ENCODE measurements at regions not wholly inside any gene's neighbourhood (a gene's known extent, or its start where the extent isn't known, plus 50 kb on each side); places are given as distances from the start of the nearest gene placed in this dataset.

DNA sequence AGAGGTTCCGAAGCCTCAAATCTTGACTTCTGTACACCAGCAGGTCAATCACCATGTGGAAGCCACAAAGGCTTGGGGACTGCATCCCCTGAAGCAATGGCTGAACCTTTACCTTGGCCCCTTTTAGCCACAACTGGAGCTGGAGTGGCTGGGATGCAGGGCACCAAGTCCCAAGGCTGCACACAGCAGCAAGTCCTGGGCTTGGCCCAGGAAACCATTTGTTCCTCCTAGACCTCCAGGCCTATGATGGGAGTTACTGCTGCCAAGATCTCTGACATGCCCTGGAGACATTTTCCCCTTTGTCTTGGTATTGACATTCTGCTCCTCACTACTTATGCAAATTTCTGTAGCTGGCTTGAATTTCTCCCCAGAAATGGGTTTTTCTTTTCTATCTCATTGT is 285.9 kb downstream of the ASXL3 start:
- no peaks in the 10 kb centered on the region for H3K27me3 ChIP-seq (ENCODE audit: insufficient read depth)
- H4K20me1 ChIP-seq (replicated peaks; ENCODE audit: insufficient read depth), result no peaks in the 10 kb centered on the region
- Mint-ChIP-seq H3K4me3 (no peak overlapping the region), H3K4me1 (no peaks in the 10 kb centered on the region), H3K27me3 (ENCODE audit: insufficient read depth, low read depth, poor library complexity) (no peaks in the 10 kb centered on the region), H3K27ac (no peak overlapping the region), H3K9me3 (peaks cover 44% of the 10 kb centered on the region), H3K36me3 (ENCODE audit: low read depth) (peaks cover 24% of the 10 kb centered on the region)
- no peaks in the 10 kb centered on the region for H3K9me2 ChIP-seq (ENCODE audit: insufficient read depth)
- H3K4me1 ChIP-seq (ENCODE audit: insufficient read depth), result no peaks in the 10 kb centered on the region
- no peak overlapping the region for H2AFZ ChIP-seq
- no peak for TF ChIP-seq EZH2 (IDR thresholded peaks at IDR 0.05; ENCODE audit: low read depth, unreplicated experiment)
- no peak overlapping the region for H3K4me2 ChIP-seq
- H3K27ac ChIP-seq (ENCODE audit: low read depth), result no peak overlapping the region
- no peak for ATAC-seq
- H3K79me2 ChIP-seq (replicated peaks; ENCODE audit: insufficient read depth), result no peaks in the 10 kb centered on the region
- DNase-seq (ENCODE audit: low spot score), result no peak
- H3K4me3 ChIP-seq, result no peak overlapping the region
- no peaks in the 10 kb centered on the region for H3F3A ChIP-seq (replicated peaks; ENCODE audit: low read depth)
- peaks cover 7% of the 10 kb centered on the region; the same call in 1 of the 2 replicates for H3K36me3 ChIP-seq (ENCODE audit: insufficient read depth)

DNA sequence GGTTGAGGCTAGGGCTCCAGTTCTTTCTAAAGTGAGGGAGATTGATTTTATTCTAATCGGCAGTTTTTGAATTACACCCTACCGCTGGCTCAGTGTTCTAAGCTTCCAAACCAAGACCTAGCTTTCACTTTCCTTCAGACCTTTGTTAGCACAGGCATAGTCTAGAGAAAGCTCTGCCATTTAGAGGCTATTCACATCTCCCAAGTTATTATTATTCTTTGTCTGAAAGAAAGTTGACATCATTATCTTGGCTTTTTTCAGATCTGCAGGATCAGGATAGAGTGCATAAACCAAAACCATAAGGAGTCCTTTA is 276.8 kb downstream of the ASXL3 start:
- Mint-ChIP-seq H3K9me3 (no peaks in the 10 kb centered on the region), H3K4me3 (no peak overlapping the region), H3K27me3 (ENCODE audit: insufficient read depth, low read depth, poor library complexity) (no peaks in the 10 kb centered on the region), H3K36me3 (ENCODE audit: low read depth) (no peaks in the 10 kb centered on the region), H3K27ac (0 out of 2 replicates have a peak overlapping the region, but pooled peaks have one; percentile 15), H3K4me1 (peaks cover 4% of the 10 kb centered on the region; the same call in 2 of the 3 replicates)
- Histone ChIP-seq H3K4me1 (ENCODE audit: insufficient read depth) (no peaks in the 10 kb centered on the region), H3K27ac (ENCODE audit: low read depth) (no peak overlapping the region), H3F3A (replicated peaks; ENCODE audit: low read depth) (no peaks in the 10 kb centered on the region), H3K9me2 (ENCODE audit: insufficient read depth) (no peaks in the 10 kb centered on the region), H3K36me3 (ENCODE audit: insufficient read depth) (no peaks in the 10 kb centered on the region), H3K79me2 (replicated peaks; ENCODE audit: insufficient read depth) (no peaks in the 10 kb centered on the region), H3K4me3 (no peak overlapping the region), H3K4me2 (no peak overlapping the region), H4K20me1 (replicated peaks; ENCODE audit: insufficient read depth) (no peaks in the 10 kb centered on the region), H2AFZ (no peak overlapping the region), H3K27me3 (ENCODE audit: insufficient read depth) (no peaks in the 10 kb centered on the region)
- no peak for DNase-seq (ENCODE audit: low spot score)
- ATAC-seq, result no peak
- TF ChIP-seq JUNB (IDR thresholded peaks at IDR 0.05; ENCODE audit: unreplicated experiment) (no peak), EZH2 (IDR thresholded peaks at IDR 0.05; ENCODE audit: low read depth, unreplicated experiment) (no peak), CREB1 (CRISPR knock-in tag; IDR thresholded peaks at IDR 0.05; ENCODE audit: low read depth) (no peak), EZH2phosphoT487 (IDR thresholded peaks at IDR 0.05; ENCODE audit: unreplicated experiment) (no peak), NANOG (IDR thresholded peaks at IDR 0.05; ENCODE audit: borderline replicate concordance) (no peak), ZNF331 (CRISPR knock-in tag; IDR thresholded peaks at IDR 0.05; ENCODE audit: low read depth) (no peak), STAT1 (IDR thresholded peaks at IDR 0.05; ENCODE audit: unreplicated experiment) (no peak), POLR2AphosphoS5 (IDR thresholded peaks at IDR 0.05; ENCODE audit: low read depth) (no peak), ZNF114 (CRISPR knock-in tag; IDR thresholded peaks at IDR 0.05) (no peak)
- TF ChIP-seq, protein P1, sequence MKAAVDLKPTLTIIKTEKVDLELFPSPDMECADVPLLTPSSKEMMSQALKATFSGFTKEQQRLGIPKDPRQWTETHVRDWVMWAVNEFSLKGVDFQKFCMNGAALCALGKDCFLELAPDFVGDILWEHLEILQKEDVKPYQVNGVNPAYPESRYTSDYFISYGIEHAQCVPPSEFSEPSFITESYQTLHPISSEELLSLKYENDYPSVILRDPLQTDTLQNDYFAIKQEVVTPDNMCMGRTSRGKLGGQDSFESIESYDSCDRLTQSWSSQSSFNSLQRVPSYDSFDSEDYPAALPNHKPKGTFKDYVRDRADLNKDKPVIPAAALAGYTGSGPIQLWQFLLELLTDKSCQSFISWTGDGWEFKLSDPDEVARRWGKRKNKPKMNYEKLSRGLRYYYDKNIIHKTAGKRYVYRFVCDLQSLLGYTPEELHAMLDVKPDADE (IDR thresholded peaks at IDR 0.05), result no peak
- TF ChIP-seq, protein P2, sequence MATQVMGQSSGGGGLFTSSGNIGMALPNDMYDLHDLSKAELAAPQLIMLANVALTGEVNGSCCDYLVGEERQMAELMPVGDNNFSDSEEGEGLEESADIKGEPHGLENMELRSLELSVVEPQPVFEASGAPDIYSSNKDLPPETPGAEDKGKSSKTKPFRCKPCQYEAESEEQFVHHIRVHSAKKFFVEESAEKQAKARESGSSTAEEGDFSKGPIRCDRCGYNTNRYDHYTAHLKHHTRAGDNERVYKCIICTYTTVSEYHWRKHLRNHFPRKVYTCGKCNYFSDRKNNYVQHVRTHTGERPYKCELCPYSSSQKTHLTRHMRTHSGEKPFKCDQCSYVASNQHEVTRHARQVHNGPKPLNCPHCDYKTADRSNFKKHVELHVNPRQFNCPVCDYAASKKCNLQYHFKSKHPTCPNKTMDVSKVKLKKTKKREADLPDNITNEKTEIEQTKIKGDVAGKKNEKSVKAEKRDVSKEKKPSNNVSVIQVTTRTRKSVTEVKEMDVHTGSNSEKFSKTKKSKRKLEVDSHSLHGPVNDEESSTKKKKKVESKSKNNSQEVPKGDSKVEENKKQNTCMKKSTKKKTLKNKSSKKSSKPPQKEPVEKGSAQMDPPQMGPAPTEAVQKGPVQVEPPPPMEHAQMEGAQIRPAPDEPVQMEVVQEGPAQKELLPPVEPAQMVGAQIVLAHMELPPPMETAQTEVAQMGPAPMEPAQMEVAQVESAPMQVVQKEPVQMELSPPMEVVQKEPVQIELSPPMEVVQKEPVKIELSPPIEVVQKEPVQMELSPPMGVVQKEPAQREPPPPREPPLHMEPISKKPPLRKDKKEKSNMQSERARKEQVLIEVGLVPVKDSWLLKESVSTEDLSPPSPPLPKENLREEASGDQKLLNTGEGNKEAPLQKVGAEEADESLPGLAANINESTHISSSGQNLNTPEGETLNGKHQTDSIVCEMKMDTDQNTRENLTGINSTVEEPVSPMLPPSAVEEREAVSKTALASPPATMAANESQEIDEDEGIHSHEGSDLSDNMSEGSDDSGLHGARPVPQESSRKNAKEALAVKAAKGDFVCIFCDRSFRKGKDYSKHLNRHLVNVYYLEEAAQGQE (IDR thresholded peaks at IDR 0.05; ENCODE audit: unreplicated experiment), result no peak
- TF ChIP-seq, protein P3, sequence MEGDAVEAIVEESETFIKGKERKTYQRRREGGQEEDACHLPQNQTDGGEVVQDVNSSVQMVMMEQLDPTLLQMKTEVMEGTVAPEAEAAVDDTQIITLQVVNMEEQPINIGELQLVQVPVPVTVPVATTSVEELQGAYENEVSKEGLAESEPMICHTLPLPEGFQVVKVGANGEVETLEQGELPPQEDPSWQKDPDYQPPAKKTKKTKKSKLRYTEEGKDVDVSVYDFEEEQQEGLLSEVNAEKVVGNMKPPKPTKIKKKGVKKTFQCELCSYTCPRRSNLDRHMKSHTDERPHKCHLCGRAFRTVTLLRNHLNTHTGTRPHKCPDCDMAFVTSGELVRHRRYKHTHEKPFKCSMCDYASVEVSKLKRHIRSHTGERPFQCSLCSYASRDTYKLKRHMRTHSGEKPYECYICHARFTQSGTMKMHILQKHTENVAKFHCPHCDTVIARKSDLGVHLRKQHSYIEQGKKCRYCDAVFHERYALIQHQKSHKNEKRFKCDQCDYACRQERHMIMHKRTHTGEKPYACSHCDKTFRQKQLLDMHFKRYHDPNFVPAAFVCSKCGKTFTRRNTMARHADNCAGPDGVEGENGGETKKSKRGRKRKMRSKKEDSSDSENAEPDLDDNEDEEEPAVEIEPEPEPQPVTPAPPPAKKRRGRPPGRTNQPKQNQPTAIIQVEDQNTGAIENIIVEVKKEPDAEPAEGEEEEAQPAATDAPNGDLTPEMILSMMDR (conservative IDR thresholded peaks at IDR 0.05; ENCODE audit: low read depth in 2 of 2), result no peak

Data from GM23338 (cell line).